ENCODE measurements at regions not wholly inside any gene's neighbourhood (a gene's known extent, or its start where the extent isn't known, plus 50 kb on each side); places are given as distances from the start of the nearest gene placed in this dataset.

DNA sequence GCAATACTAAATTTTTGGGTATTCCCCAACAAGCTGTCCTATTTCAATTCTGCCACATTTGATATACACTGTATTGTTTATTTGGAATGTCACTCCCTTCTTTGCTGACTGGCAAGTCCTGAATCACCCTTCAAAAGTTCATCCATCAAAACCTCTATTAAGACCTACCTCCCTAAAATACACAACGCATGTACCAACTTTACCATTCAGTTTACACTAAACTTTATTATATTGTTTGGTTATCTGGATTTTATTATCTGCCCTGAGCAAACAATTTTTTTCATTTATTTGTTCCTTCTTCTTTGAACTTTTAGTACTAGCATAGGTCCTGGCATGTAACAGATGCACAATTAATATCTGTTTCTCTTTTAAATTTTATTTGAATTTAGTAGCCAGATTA is 958.2 kb upstream of the ADGRB3 start:
- TF ChIP-seq, protein P1, sequence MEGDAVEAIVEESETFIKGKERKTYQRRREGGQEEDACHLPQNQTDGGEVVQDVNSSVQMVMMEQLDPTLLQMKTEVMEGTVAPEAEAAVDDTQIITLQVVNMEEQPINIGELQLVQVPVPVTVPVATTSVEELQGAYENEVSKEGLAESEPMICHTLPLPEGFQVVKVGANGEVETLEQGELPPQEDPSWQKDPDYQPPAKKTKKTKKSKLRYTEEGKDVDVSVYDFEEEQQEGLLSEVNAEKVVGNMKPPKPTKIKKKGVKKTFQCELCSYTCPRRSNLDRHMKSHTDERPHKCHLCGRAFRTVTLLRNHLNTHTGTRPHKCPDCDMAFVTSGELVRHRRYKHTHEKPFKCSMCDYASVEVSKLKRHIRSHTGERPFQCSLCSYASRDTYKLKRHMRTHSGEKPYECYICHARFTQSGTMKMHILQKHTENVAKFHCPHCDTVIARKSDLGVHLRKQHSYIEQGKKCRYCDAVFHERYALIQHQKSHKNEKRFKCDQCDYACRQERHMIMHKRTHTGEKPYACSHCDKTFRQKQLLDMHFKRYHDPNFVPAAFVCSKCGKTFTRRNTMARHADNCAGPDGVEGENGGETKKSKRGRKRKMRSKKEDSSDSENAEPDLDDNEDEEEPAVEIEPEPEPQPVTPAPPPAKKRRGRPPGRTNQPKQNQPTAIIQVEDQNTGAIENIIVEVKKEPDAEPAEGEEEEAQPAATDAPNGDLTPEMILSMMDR (IDR thresholded peaks at IDR 0.05; ENCODE audit: low read length), result no peak
- no peak for TF ChIP-seq EZH2phosphoT487 (IDR thresholded peaks at IDR 0.05; ENCODE audit: low read length)
